Uterus (tissue), 2 donors: ENCODE measurements at regions not wholly inside any gene's neighbourhood (a gene's known extent, or its start where the extent isn't known, plus 50 kb on each side); places are given as distances from the start of the nearest gene placed in this dataset.

Experiments
- CTCF ChIP-seq, 4 experiments: fragments of 200-600 bp in 2 of 4; fragments of 450-650 bp in 2 of 4; sonication (generic) in 2 of 4; IDR thresholded peaks; one replicate each; pipeline ENCODE4 v1.5.1; 2016 to 2019; ENCODE audit warnings: antibody characterized with exemption in 4 of 4, mild to moderate bottlenecking in 2 of 4, moderate library complexity in 1 of 4
- POLR2A ChIP-seq, 2 donors: fragments of 450-650 bp; IDR thresholded peaks; one replicate each; pipeline ENCODE4 v1.6.1; 2016; ENCODE audit warnings: antibody characterized with exemption in 2 of 2, mild to moderate bottlenecking in 1 of 2, moderate library complexity in 1 of 2

GRCh38 chr7:156560075-156560474, 80.5 kb upstream of the RNF32 start:
- no peak for TF ChIP-seq POLR2A (IDR thresholded peaks at IDR 0.05)
- no peak for TF ChIP-seq CTCF (IDR thresholded peaks at IDR 0.05)
